ENCODE measurements at regions not wholly inside any gene's neighbourhood (a gene's known extent, or its start where the extent isn't known, plus 50 kb on each side); places are given as distances from the start of the nearest gene placed in this dataset.

DNA sequence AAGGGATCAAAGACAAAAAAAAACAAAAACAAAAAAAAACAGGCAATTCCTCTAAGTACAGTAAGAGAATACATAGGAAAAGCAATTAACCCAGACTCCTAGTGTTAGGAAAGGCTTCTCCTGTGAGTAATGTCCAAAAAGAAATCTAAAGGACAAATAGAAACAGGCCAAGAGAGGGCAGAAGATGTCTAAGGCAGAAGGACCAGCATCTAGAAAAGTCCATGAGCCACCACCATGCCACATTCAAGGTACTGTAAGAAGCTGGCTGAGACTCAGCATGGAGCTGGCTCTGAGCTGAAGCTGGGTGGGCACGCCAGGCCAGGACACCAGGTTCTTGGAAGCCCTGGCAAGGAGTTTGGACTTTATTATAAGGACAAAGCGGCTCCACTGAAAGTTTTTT lies 118.1 kb upstream of the FRY start:
- H2BK12ac ChIP-seq (ENCODE audit: insufficient read length, low read depth, low read length), result no peak overlapping the region
- no peaks in the 10 kb centered on the region for H3K79me2 ChIP-seq (ENCODE audit: insufficient read depth, low read length)
- no peak overlapping the region for H3K18ac ChIP-seq (ENCODE audit: insufficient read length, low read depth, low read length)
- Mint-ChIP-seq H3K4me1 (peaks cover 17 to 20% of the 10 kb centered on the region in 2 experiments), H3K27me3 (ENCODE audit: low read depth) (no peaks in the 10 kb centered on the region), H3K36me3 (ENCODE audit: insufficient read depth in 1 of 3, low read depth in 3 of 3) (no peaks in the 10 kb centered on the region), H3K27ac (no peak overlapping the region; a peak in 1 of 7 replicates), H3K9me3 (no peaks in the 10 kb centered on the region), H3K4me3 (no peak overlapping the region)
- no peak overlapping the region for H2BK20ac ChIP-seq (ENCODE audit: low read depth, low read length, poor library complexity, severe bottlenecking)
- H2BK5ac ChIP-seq (ENCODE audit: insufficient read length, low read length), result no peak overlapping the region
- H3K56ac ChIP-seq (ENCODE audit: insufficient read length, low read depth, low read length), result no peak overlapping the region
- no peak overlapping the region for H3K4me2 ChIP-seq (ENCODE audit: insufficient read depth, insufficient read length, low read length)
- H4K91ac ChIP-seq (ENCODE audit: insufficient read length, low read depth, low read length), result no peak overlapping the region
- H3K9me3 ChIP-seq (ENCODE audit: control insufficient read depth, low read depth, low read length), result no peaks in the 10 kb centered on the region
- H3T11ph ChIP-seq (ENCODE audit: low read length), result no peak overlapping the region
- no peak overlapping the region for H2BK120ac ChIP-seq (ENCODE audit: low read depth, low read length, poor library complexity, severe bottlenecking)
- H3K4me1 ChIP-seq (ENCODE audit: insufficient read depth, low read length), result no peaks in the 10 kb centered on the region; the same call in 1 of the 2 replicates
- H3K27me3 ChIP-seq (ENCODE audit: insufficient read depth, low read length), result no peaks in the 10 kb centered on the region
- no CpG with 5 or more reads among the region's 2 CpGs for WGBS (ENCODE audit: extremely low coverage, insufficient read length, low lambda C conversion rate)
- H3K79me1 ChIP-seq (ENCODE audit: insufficient read depth, low read depth, low read length, poor library complexity, severe bottlenecking), result no peaks in the 10 kb centered on the region
- H4K8ac ChIP-seq (replicated peaks; ENCODE audit: insufficient read length, low read depth, low read length), result no peak overlapping the region
- no peak overlapping the region for H4K5ac ChIP-seq (ENCODE audit: insufficient read length, low read depth, low read length)
- TF ChIP-seq, protein P1, sequence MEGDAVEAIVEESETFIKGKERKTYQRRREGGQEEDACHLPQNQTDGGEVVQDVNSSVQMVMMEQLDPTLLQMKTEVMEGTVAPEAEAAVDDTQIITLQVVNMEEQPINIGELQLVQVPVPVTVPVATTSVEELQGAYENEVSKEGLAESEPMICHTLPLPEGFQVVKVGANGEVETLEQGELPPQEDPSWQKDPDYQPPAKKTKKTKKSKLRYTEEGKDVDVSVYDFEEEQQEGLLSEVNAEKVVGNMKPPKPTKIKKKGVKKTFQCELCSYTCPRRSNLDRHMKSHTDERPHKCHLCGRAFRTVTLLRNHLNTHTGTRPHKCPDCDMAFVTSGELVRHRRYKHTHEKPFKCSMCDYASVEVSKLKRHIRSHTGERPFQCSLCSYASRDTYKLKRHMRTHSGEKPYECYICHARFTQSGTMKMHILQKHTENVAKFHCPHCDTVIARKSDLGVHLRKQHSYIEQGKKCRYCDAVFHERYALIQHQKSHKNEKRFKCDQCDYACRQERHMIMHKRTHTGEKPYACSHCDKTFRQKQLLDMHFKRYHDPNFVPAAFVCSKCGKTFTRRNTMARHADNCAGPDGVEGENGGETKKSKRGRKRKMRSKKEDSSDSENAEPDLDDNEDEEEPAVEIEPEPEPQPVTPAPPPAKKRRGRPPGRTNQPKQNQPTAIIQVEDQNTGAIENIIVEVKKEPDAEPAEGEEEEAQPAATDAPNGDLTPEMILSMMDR (conservative IDR thresholded peaks at IDR 0.05), result no peak
- no peak overlapping the region for H3K4ac ChIP-seq (ENCODE audit: low read depth, low read length)
- H3K14ac ChIP-seq (ENCODE audit: insufficient read depth, low read length), result no peak overlapping the region
- DNase-seq, result no peak
- H3K27ac ChIP-seq (ENCODE audit: insufficient read length, low read depth, low read length), result no peak overlapping the region
- H3K9ac ChIP-seq (ENCODE audit: extremely low read depth, insufficient read length, low read length), result no peak overlapping the region
- H3K23me2 ChIP-seq (ENCODE audit: insufficient read length, low read depth, low read length, poor library complexity, severe bottlenecking), result no peaks in the 10 kb centered on the region
- H2AFZ ChIP-seq (ENCODE audit: low read length), result no peak overlapping the region
- H2BK15ac ChIP-seq (ENCODE audit: low read depth, low read length), result no peak overlapping the region
- H3K23ac ChIP-seq (ENCODE audit: insufficient read length, low read depth, low read length), result no peak overlapping the region
- no peaks in the 10 kb centered on the region for H4K20me1 ChIP-seq (ENCODE audit: control insufficient read depth, insufficient read depth, insufficient read length)
- H2AK5ac ChIP-seq (ENCODE audit: insufficient read length, low read length), result no peak overlapping the region
